ENCODE measurements at regions not wholly inside any gene's neighbourhood (a gene's known extent, or its start where the extent isn't known, plus 50 kb on each side); places are given as distances from the start of the nearest gene placed in this dataset.

- H3K27ac ChIP-seq (ENCODE audit: control insufficient read depth, insufficient read depth), result no peak overlapping the region
- TF ChIP-seq HDGF (IDR thresholded peaks at IDR 0.05) (no peak), ZBED1 (IDR thresholded peaks at IDR 0.05; ENCODE audit: borderline replicate concordance) (no peak), ZNF622 (IDR thresholded peaks at IDR 0.05) (no peak), IKZF1 (conservative IDR thresholded peaks at IDR 0.05) (no peak), BMI1 (IDR thresholded peaks at IDR 0.05; ENCODE audit: borderline replicate concordance) (no peak), GATAD2B (conservative IDR thresholded peaks at IDR 0.05; ENCODE audit: low read depth) (no peak), ZSCAN29 (IDR thresholded peaks at IDR 0.05) (no peak), SIX5 (IDR thresholded peaks at IDR 0.05; ENCODE audit: low read depth, low read length, severe bottlenecking) (no peak), RBBP5 (conservative IDR thresholded peaks at IDR 0.05) (no peak), CHD1 (IDR thresholded peaks at IDR 0.05; ENCODE audit: low read depth, low read length) (no peak)
- TF ChIP-seq, protein P1, sequence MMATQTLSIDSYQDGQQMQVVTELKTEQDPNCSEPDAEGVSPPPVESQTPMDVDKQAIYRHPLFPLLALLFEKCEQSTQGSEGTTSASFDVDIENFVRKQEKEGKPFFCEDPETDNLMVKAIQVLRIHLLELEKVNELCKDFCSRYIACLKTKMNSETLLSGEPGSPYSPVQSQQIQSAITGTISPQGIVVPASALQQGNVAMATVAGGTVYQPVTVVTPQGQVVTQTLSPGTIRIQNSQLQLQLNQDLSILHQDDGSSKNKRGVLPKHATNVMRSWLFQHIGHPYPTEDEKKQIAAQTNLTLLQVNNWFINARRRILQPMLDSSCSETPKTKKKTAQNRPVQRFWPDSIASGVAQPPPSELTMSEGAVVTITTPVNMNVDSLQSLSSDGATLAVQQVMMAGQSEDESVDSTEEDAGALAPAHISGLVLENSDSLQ (IDR thresholded peaks at IDR 0.05), result no peak
- TF ChIP-seq, protein P2, sequence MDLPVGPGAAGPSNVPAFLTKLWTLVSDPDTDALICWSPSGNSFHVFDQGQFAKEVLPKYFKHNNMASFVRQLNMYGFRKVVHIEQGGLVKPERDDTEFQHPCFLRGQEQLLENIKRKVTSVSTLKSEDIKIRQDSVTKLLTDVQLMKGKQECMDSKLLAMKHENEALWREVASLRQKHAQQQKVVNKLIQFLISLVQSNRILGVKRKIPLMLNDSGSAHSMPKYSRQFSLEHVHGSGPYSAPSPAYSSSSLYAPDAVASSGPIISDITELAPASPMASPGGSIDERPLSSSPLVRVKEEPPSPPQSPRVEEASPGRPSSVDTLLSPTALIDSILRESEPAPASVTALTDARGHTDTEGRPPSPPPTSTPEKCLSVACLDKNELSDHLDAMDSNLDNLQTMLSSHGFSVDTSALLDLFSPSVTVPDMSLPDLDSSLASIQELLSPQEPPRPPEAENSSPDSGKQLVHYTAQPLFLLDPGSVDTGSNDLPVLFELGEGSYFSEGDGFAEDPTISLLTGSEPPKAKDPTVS (IDR thresholded peaks at IDR 0.05; ENCODE audit: low read depth, low read length), result no peak
- intact Hi-C loops (cut with micrococcal nuclease; ENCODE audit: unreplicated experiment) (no loop called here), in situ Hi-C loops (cut with MboI) (no loop called here)
- H3K27me3 ChIP-seq (replicated peaks in 1 of 2; ENCODE audit: control insufficient read depth in 2 of 2, insufficient read depth in 2 of 2, low read length in 1 of 2), result no peaks in the 10 kb centered on the region; a peak in 1 of 4 replicates
- ChIA-PET SMC1A (ENCODE audit: uncharacterized antibody, unreplicated experiment) (no interaction called here), RAD21 (ENCODE audit: unreplicated experiment) (no interaction called here), POLR2A (no interaction called here), CTCF (no interaction called here)
- no peaks in the 10 kb centered on the region for H4K20me1 ChIP-seq (ENCODE audit: control insufficient read depth, insufficient read depth)
- H2AFZ ChIP-seq (ENCODE audit: control insufficient read depth, low read depth, low read length), result no peak overlapping the region
- H3K4me3 ChIP-seq, result no peak overlapping the region
- ATAC-seq, result no peak
- DNase-seq (ENCODE audit: low read depth, low spot score), result no peak
- no TSS peak for BruUV-seq (replicated peaks)
- H3K4me2 ChIP-seq (ENCODE audit: control insufficient read depth, insufficient read depth), result no peak overlapping the region
- H3K9ac ChIP-seq (ENCODE audit: control insufficient read depth, insufficient read depth, low read length), result no peak overlapping the region
- H3K36me3 ChIP-seq (ENCODE audit: control insufficient read depth in 2 of 2, insufficient read depth in 2 of 2, low read length in 1 of 2), result no peaks in the 10 kb centered on the region
- WGBS (ENCODE audit: insufficient coverage, insufficient replicate concordance, low lambda C conversion rate, missing lambda C conversion rate), result 0% methylated on average over 1 of the region's 1 CpG
- H3K4me1 ChIP-seq (ENCODE audit: control insufficient read depth, insufficient read depth, low read length), result no peaks in the 10 kb centered on the region
- FAIRE-seq, result no peak
- no peaks in the 10 kb centered on the region for H3K79me2 ChIP-seq (ENCODE audit: control insufficient read depth, insufficient read depth, low read length)
- no peaks in the 10 kb centered on the region for H3K9me3 ChIP-seq (replicated peaks; ENCODE audit: control insufficient read depth, insufficient read depth, low read length)
Measured at GRCh38 chr2:19838616-19839015, 63.2 kb downstream of the TTC32 start.

Measured in GM12878 (cell line).